ENCODE measurements at regions not wholly inside any gene's neighbourhood (a gene's known extent, or its start where the extent isn't known, plus 50 kb on each side); places are given as distances from the start of the nearest gene placed in this dataset.

- in situ Hi-C loops (cut with HindIII; ENCODE audit: low pct_unique_long_range_greater_than_20kb, low sequenced_read_pairs): no loop called here
- TF ChIP-seq JUND (IDR thresholded peaks at IDR 0.05; ENCODE audit: low read depth): no peak
- DNase-seq (ENCODE audit: low read depth in 1 of 2, low spot score in 1 of 2): no peak
These were observed 517.7 kb upstream of the PSMD7 start for GRCh38 chr16:73778887-73779286.

GRCh38 chr16:73775841-73776388 is 520.7 kb upstream of the PSMD7 start:
- DNase-seq (ENCODE audit: low read depth in 1 of 2, low spot score in 1 of 2): peak in 1 of 2 experiments; percentile 7
- in situ Hi-C loops (cut with HindIII; ENCODE audit: low pct_unique_long_range_greater_than_20kb, low sequenced_read_pairs): no loop called here
- TF ChIP-seq JUND (IDR thresholded peaks at IDR 0.05; ENCODE audit: low read depth): no peak

DNA sequence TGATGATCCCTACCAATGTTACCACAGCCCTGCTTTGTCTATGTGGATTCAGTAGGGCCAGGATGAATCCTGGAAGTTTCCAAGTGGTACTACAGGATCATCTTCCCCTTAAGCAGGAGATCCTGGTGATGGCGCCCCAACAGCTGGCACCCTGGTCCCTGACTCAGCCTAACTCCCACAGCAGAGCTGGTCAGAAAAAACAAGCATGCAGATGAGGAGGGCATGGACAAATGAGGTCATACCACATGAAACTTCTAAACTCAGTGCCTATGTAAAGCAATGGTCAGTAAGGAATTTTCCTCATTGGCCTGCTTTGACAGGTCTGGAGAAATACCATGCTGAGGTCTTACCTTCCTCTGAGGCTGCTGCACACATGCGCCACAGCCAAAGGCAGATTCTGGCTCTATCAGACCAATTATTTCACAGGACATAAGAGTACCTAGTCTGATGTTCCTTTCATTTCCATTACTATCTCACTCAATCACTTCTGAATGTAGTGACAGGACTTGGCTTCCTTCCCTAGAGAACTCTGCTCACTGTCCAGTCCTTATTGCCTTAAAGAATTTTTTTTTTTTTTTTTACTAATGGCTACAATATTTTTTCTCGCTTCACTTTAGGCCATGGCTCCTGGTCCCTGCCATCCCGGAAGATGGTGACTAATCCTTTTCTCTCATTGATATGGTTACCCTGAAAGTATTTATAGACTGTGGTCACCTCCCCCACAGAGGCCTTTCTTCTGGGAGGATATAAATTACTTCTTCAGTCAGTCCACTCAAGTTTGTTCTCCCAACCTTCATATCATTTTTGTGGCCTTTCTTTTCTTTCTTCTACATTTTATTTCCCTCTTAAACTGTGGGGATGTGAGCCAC is 525.2 kb upstream of the PSMD7 start:
- in situ Hi-C loops (cut with HindIII; ENCODE audit: low pct_unique_long_range_greater_than_20kb, low sequenced_read_pairs): no loop called here
- TF ChIP-seq JUND (IDR thresholded peaks at IDR 0.05; ENCODE audit: low read depth): no peak
- DNase-seq (ENCODE audit: low read depth in 1 of 2, low spot score in 1 of 2): no peak

DNA sequence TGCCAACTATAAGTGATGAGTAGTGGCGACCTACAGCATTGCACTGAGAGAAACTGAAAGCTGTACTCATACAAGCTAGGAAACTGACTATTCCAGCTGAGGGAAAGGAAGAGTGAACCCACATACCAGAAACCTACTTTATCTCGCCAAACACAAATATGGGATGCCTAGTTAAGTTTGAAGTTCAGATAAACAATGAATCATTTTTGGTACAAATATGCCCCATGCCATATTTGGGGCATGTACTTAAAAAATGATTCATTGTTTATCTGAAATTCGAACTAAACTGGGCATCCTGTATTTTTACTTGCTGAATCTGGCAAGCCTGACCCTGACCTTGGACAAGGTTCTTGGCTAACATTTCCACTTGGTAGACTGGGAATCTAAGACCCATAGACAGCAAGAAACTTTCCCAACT is 527.8 kb upstream of the PSMD7 start:
- no peak for DNase-seq (ENCODE audit: low read depth in 1 of 2, low spot score in 1 of 2)
- in situ Hi-C loops (cut with HindIII; ENCODE audit: low pct_unique_long_range_greater_than_20kb, low sequenced_read_pairs): no loop called here
- TF ChIP-seq JUND (IDR thresholded peaks at IDR 0.05; ENCODE audit: low read depth): no peak

GRCh38 chr16:73764321-73764720 is 532.3 kb upstream of the PSMD7 start:
- TF ChIP-seq JUND (IDR thresholded peaks at IDR 0.05; ENCODE audit: low read depth): no peak
- in situ Hi-C loops (cut with HindIII; ENCODE audit: low pct_unique_long_range_greater_than_20kb, low sequenced_read_pairs): no loop called here
- no peak for DNase-seq (ENCODE audit: low read depth in 1 of 2, low spot score in 1 of 2)

DNA sequence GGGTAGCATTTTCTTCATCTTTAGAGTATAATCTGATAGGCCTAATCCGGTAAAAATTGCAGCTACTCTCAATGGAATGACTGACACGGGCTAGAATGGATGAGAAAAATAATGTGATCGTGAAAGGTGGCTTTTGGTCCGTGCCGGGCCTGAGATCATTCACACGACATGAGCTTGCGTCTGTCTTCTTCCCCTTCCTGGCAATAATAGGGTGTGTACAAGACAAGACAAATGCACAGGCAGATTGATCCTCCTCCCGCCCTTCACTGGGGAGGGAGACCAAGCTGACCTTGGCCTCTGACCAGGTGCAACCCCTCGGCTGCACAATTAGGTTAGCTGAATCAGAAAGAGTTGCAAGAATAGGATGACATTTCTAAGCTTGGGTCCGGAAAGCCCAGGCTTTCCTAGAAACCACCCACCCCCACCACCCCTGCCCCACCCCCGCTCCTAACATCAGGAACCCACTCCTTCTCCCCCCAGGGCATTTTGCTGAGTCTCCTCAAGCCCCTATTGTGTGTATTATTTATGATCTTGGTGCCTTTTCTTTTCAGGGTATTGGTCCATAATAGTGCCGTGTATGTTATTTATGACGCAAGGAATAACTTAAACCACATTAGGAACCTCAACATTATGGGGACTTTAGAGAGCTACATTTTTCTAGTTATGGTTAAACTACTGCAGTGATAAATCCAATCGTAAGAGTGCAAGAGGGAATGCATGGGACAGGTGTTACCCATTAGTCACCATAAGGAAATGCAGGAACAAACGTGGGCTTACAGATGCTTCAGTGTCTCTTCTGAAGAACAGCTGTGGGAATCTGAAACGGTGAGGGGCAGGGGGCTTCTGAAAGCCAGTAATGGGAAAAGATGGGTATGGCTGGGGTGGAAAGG is 540.1 kb upstream of the PSMD7 start:
- no peak for TF ChIP-seq JUND (IDR thresholded peaks at IDR 0.05; ENCODE audit: low read depth)
- in situ Hi-C loops (cut with HindIII; ENCODE audit: low pct_unique_long_range_greater_than_20kb, low sequenced_read_pairs): no loop called here
- no peak for DNase-seq (ENCODE audit: low read depth in 1 of 2, low spot score in 1 of 2)

- no peak for DNase-seq (ENCODE audit: low read depth in 1 of 2, low spot score in 1 of 2)
- TF ChIP-seq JUND (IDR thresholded peaks at IDR 0.05; ENCODE audit: low read depth): no peak
- in situ Hi-C loops (cut with HindIII; ENCODE audit: low pct_unique_long_range_greater_than_20kb, low sequenced_read_pairs): no loop called here
These were observed 542.7 kb upstream of the PSMD7 start for GRCh38 chr16:73753931-73754330.

DNA sequence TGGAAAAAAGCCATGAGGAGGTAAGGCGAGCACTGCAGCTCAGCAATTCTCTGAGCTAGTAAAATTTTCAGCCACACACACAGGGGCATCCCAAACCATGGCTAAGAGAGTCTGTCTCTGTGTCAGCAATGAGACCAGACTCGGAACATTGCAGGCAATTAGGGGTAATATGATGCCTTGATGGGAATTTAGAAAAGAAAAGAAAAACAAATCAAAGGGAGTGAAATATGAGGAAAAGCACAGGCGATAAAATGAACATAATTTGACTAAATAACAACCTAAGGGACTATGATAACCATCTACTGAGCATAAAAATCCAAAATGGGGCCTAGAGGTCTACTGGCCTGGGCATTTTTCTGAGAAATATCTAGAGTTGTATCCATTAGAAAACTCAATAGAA is 546.0 kb upstream of the PSMD7 start:
- no peak for DNase-seq (ENCODE audit: low read depth in 1 of 2, low spot score in 1 of 2)
- no peak for TF ChIP-seq JUND (IDR thresholded peaks at IDR 0.05; ENCODE audit: low read depth)
- in situ Hi-C loops (cut with HindIII; ENCODE audit: low pct_unique_long_range_greater_than_20kb, low sequenced_read_pairs): no loop called here

GRCh38 chr16:73747328-73747727 is 549.3 kb upstream of the PSMD7 start:
- in situ Hi-C loops (cut with HindIII; ENCODE audit: low pct_unique_long_range_greater_than_20kb, low sequenced_read_pairs): no loop called here
- no peak for TF ChIP-seq JUND (IDR thresholded peaks at IDR 0.05; ENCODE audit: low read depth)
- no peak for DNase-seq (ENCODE audit: low read depth in 1 of 2, low spot score in 1 of 2)

DNA sequence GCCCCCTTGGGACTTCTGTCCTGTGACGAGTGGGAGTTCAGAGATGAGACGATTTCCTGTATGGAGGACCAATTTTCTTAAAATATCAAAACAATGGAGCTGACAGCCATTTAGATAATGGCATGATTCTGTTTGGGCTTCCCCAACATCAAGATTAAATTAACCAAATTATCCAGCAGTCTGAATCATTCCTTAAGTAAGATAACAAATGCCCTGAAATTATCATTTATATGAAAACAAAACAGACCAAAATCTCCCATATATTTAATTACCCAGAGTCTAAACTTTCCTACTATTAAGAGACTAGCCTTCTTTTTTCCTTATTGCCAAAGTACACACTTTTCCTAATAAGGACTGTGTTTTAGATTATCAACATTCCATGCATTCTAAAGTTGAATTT is 550.1 kb upstream of the PSMD7 start:
- in situ Hi-C loops (cut with HindIII; ENCODE audit: low pct_unique_long_range_greater_than_20kb, low sequenced_read_pairs): no loop called here
- no peak for TF ChIP-seq JUND (IDR thresholded peaks at IDR 0.05; ENCODE audit: low read depth)
- DNase-seq (ENCODE audit: low read depth in 1 of 2, low spot score in 1 of 2): no peak

- TF ChIP-seq JUND (IDR thresholded peaks at IDR 0.05; ENCODE audit: low read depth): no peak
- DNase-seq (ENCODE audit: low read depth in 1 of 2, low spot score in 1 of 2): no peak
These were observed 552.7 kb upstream of the PSMD7 start for GRCh38 chr16:73743665-73744496.

More at GRCh38 chr16:73743665-73744496, 552.7 kb upstream of the PSMD7 start:
- in situ Hi-C loops (cut with HindIII; ENCODE audit: low pct_unique_long_range_greater_than_20kb, low sequenced_read_pairs): no loop called here

Data from T47D (cell line).